KMS-11 (cell line): ENCODE measurements at regions not wholly inside any gene's neighbourhood (a gene's known extent, or its start where the extent isn't known, plus 50 kb on each side); places are given as distances from the start of the nearest gene placed in this dataset.

Experiments used
- H2AFZ ChIP-seq: fragments of 200-600 bp; sonication (generic); 2 replicates; pipeline ENCODE4 v1.6.1; 2016; ENCODE audit warnings: antibody characterized with exemption, mixed run types, low read depth
- H3K27ac ChIP-seq: fragments of 200-600 bp; sonication (generic); 2 replicates; pipeline ENCODE4 v1.6.1; 2016; ENCODE audit warnings: mild to moderate bottlenecking, mixed run types
- H3K27me3 ChIP-seq: fragments of 200-600 bp; sonication (generic); 2 replicates; pipeline ENCODE4 v1.6.1; 2017; ENCODE audit warnings: mild to moderate bottlenecking, low read depth, mixed run types, moderate library complexity; ENCODE audit not compliant: insufficient read depth
- H3K36me3 ChIP-seq: fragments of 200-600 bp; sonication (generic); 2 replicates; pipeline ENCODE4 v1.6.1; 2017; ENCODE audit warnings: mild to moderate bottlenecking, mixed run types; ENCODE audit not compliant: insufficient read depth
- H3K4me1 ChIP-seq: fragments of 200-600 bp; sonication (generic); 2 replicates; pipeline ENCODE4 v1.6.1; 2016; ENCODE audit warnings: mild to moderate bottlenecking, low read depth, mixed run types; ENCODE audit not compliant: poor library complexity, severe bottlenecking
- H3K4me2 ChIP-seq: fragments of 200-600 bp; sonication (generic); 2 replicates; pipeline ENCODE4 v1.7.0; 2016; ENCODE audit warnings: mild to moderate bottlenecking, mixed run types
- H3K4me3 ChIP-seq: fragments of 200-600 bp; sonication (generic); IDR thresholded peaks from 2 replicates; pipeline ENCODE4 v1.6.1; 2017; ENCODE audit warnings: low read depth, low read length, mixed read lengths; ENCODE audit not compliant: insufficient read depth
- H3K79me2 ChIP-seq: fragments of 200-600 bp; sonication (generic); 2 replicates; pipeline ENCODE4 v1.6.1; 2016; ENCODE audit warnings: low read depth, mixed run types; ENCODE audit not compliant: insufficient read depth
- H3K9ac ChIP-seq: fragments of 200-600 bp; sonication (generic); 2 replicates; pipeline ENCODE4 v1.6.1; 2016; ENCODE audit warnings: mild to moderate bottlenecking, mixed run types
- H4K20me1 ChIP-seq: fragments of 200-600 bp; sonication (generic); 2 replicates; pipeline ENCODE4 v1.6.1; 2016; ENCODE audit warnings: mild to moderate bottlenecking, mixed run types; ENCODE audit not compliant: insufficient read depth
- TF ChIP-seq, protein P1 (sequence below): fragments of 200-600 bp; sonication (generic); conservative IDR thresholded peaks from 2 replicates; pipeline ENCODE4 v1.6.1; 2017; ENCODE audit warnings: low read depth, mild to moderate bottlenecking, antibody characterized with exemption, low read length, moderate library complexity, mixed read lengths

DNA sequence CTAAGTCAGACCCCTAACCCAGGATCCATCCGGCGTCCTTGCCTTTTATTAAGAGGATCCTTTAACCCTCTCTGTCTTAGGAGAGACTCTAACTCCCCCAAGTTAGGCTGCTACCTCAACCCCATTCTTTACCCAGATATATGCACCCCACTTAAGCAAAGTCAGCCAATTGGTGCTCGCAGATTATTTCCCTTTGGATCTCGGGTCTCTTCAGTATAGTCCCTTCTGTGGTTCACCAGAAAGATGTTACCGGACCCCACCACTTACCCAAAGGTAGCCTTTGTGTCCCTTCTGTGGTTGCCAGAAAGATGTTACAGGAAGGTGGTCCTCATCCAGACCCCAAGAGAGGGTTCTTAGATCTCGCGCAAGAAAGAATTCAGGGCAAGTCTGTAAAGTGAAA, 212.9 kb upstream of the GRID2 start:
- H4K20me1 ChIP-seq: no peaks in the 10 kb centered on the region
- no peaks in the 10 kb centered on the region for H3K27me3 ChIP-seq
- no peaks in the 10 kb centered on the region for H3K79me2 ChIP-seq
- H3K4me1 ChIP-seq: no peaks in the 10 kb centered on the region
- no peaks in the 10 kb centered on the region for H3K36me3 ChIP-seq
- no peak overlapping the region for H3K27ac ChIP-seq
- H2AFZ ChIP-seq: peak overlapping the region; percentile 30; the same call in 1 of the 2 replicates
- H3K9ac ChIP-seq: no peak overlapping the region
- no peak overlapping the region for H3K4me3 ChIP-seq
- H3K4me2 ChIP-seq: no peak overlapping the region
- TF ChIP-seq, protein P1, sequence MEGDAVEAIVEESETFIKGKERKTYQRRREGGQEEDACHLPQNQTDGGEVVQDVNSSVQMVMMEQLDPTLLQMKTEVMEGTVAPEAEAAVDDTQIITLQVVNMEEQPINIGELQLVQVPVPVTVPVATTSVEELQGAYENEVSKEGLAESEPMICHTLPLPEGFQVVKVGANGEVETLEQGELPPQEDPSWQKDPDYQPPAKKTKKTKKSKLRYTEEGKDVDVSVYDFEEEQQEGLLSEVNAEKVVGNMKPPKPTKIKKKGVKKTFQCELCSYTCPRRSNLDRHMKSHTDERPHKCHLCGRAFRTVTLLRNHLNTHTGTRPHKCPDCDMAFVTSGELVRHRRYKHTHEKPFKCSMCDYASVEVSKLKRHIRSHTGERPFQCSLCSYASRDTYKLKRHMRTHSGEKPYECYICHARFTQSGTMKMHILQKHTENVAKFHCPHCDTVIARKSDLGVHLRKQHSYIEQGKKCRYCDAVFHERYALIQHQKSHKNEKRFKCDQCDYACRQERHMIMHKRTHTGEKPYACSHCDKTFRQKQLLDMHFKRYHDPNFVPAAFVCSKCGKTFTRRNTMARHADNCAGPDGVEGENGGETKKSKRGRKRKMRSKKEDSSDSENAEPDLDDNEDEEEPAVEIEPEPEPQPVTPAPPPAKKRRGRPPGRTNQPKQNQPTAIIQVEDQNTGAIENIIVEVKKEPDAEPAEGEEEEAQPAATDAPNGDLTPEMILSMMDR: no peak

DNA sequence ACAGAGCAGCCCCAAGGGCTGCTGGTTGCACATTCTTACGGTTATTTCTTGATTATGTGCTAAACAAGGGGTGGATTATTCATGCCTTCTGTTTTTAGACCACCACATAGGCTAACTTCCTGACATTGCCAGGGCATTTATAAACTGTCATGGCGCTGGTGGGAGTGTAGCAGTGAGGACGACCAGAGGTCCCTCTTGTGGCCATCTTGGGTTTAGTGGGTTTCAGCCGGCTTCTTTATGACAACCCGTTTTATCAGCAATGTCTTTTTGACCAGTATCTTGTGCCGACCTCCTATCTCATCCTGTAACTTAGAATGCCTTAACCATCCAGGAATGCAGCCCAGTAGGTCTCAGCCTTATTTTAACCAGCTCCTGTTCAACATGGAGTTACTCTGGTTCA, 212.4 kb upstream of the GRID2 start:
- no peak overlapping the region for H3K4me3 ChIP-seq
- no peaks in the 10 kb centered on the region for H3K27me3 ChIP-seq
- no peak overlapping the region for H3K4me2 ChIP-seq
- H3K36me3 ChIP-seq: no peaks in the 10 kb centered on the region
- peak overlapping the region; percentile 30; the same call in 1 of the 2 replicates for H2AFZ ChIP-seq
- no peak overlapping the region for H3K27ac ChIP-seq
- no peaks in the 10 kb centered on the region for H4K20me1 ChIP-seq
- TF ChIP-seq, protein P1: 0 out of 2 replicates have a peak, but pooled peaks have one; percentile 22
- no peaks in the 10 kb centered on the region for H3K79me2 ChIP-seq
- no peaks in the 10 kb centered on the region for H3K4me1 ChIP-seq
- no peak overlapping the region for H3K9ac ChIP-seq

DNA sequence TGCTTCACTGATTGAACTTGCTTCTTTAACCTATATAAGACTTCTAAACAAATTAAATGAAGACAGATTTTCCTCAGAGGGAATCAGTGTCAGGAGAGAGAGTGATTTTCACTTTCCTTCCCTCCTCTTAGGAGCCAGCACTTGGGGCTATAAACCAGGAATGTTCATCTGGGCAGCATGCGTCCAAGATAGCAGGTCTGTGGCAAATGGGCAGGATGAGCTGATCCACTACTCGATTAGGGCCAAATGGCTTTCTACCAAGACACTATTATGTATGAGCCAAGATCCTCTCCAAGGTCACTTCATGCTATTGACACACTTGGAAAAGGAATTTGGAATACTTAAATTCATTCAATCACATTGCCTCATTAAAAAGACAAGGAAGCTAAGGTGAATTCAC, 203.9 kb upstream of the GRID2 start:
- H3K9ac ChIP-seq: no peak overlapping the region
- no peak overlapping the region for H2AFZ ChIP-seq

DNA sequence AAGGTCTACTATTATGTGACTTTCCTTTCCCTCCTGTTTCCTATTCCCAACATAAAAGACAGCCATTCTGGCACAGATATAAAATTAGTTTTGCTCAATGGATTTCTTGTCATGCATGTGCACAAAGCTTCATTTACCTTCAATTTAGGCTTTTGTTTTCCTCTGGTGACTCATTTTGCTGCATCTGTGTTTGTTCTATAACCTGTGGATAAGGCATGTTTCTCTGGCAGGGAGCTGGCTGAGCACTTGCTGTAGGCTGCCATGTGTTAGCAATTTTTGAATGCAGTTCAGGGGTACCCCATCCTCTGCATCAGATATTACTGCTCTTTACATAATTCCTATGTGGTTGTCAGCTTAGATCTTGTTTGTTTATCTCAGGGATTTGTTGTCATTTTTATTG, 202.8 kb upstream of the GRID2 start:
- Histone ChIP-seq H2AFZ (no peak overlapping the region), H3K4me3 (no peak overlapping the region), H3K36me3 (no peaks in the 10 kb centered on the region), H3K27ac (no peak overlapping the region), H3K79me2 (no peaks in the 10 kb centered on the region), H3K9ac (no peak overlapping the region), H3K27me3 (no peaks in the 10 kb centered on the region), H3K4me1 (no peaks in the 10 kb centered on the region), H3K4me2 (no peak overlapping the region), H4K20me1 (no peaks in the 10 kb centered on the region)
- TF ChIP-seq, protein P1: no peak

More for the DNA sequence above, 203.9 kb upstream of the GRID2 start:
- Histone ChIP-seq H4K20me1 (no peaks in the 10 kb centered on the region), H3K27me3 (no peaks in the 10 kb centered on the region), H3K79me2 (no peaks in the 10 kb centered on the region), H3K4me1 (no peaks in the 10 kb centered on the region), H3K4me2 (no peak overlapping the region), H3K4me3 (no peak overlapping the region), H3K27ac (no peak overlapping the region), H3K36me3 (no peaks in the 10 kb centered on the region)
- TF ChIP-seq, protein P1: no peak
